ENCODE measurements at regions not wholly inside any gene's neighbourhood (a gene's known extent, or its start where the extent isn't known, plus 50 kb on each side); places are given as distances from the start of the nearest gene placed in this dataset.

DNA sequence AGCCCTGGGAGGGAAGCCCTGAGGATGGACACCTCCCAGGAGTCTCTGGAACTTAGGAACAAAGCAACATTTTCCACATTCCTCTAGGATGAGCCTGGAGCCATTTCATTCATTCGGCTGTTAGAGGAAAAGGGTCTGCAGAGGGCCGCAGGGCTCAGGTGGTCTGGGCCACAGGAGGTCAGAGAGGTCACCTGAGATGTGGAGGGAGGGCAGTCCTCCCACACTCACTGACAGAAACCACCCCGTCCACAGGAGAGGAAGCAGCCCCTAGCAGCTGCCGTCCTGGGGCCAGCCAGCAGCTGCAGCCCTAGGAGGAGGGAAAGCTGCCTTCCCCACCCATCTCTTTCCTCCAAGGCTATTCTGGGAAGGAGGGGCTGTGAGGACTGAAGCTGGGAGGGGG, 207.0 kb downstream of the CDC5L start:
- Mint-ChIP-seq H3K4me3 (ENCODE audit: unreplicated experiment) (no peak overlapping the region), H3K27ac (ENCODE audit: unreplicated experiment) (no peak overlapping the region), H3K27me3 (ENCODE audit: insufficient read depth, unreplicated experiment) (peaks cover 3% of the 10 kb centered on the region), H3K9me3 (ENCODE audit: unreplicated experiment) (no peaks in the 10 kb centered on the region), H3K36me3 (ENCODE audit: insufficient read depth, unreplicated experiment) (no peaks in the 10 kb centered on the region), H3K4me1 (ENCODE audit: low read depth, unreplicated experiment) (peaks cover 6% of the 10 kb centered on the region)
- CTCF ChIA-PET, result interaction anchor here (0.6 kb wide), 1 partner anchor 411 kb away, joined by 3 read pairs; no protein-coding TSS in a partner anchor
- Histone ChIP-seq H3K27me3 (replicated peaks; ENCODE audit: control insufficient read depth, insufficient read depth, low read length) (no peaks in the 10 kb centered on the region), H3K4me1 (no peaks in the 10 kb centered on the region), H3K4me3 (ENCODE audit: low read depth, low read length) (no peak overlapping the region), H3K36me3 (ENCODE audit: control insufficient read depth, insufficient read depth, low read length) (no peaks in the 10 kb centered on the region), H3K9me3 (no peaks in the 10 kb centered on the region)
- POLR2A ChIA-PET, result no interaction called here
- no TSS peak for BruUV-seq (replicated peaks)
- intact Hi-C loops (cut with micrococcal nuclease; ENCODE audit: unreplicated experiment), result no loop called here
- DNase-seq, result no peak
- TF ChIP-seq CTCF (IDR thresholded peaks at IDR 0.05; ENCODE audit: insufficient read depth in 1 of 2, low read depth in 1 of 2, low read length in 1 of 2, severe bottlenecking in 1 of 2, unreplicated experiment in 1 of 2), result no peak

DNA sequence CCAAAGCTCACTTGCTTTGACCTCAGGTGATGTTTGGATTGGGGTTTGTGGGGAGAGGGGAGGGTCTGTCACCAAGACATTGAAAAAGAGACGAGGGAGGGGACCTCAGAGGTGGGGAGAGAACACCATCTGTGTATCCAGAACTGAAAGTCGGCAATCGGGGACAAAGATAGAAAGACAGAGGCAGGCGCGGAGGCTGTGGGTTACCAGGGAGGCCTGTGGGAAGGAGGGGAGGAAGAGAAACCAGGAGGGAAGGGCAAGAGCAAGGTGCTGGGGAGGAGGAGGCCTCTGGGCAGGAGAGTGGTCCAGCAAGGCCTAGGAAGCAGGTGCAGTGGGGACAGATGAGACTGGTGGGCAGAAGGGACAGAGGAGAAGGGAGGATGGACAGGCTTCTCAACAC, 211.2 kb downstream of the CDC5L start:
- ChIA-PET POLR2A (no interaction called here), CTCF (no interaction called here)
- H3K27me3 ChIP-seq (replicated peaks; ENCODE audit: control insufficient read depth, insufficient read depth, low read length), result no peaks in the 10 kb centered on the region
- no peak overlapping the region for H3K4me3 Mint-ChIP-seq (ENCODE audit: unreplicated experiment)
- intact Hi-C loops (cut with micrococcal nuclease; ENCODE audit: unreplicated experiment), result no loop called here
- no peak for DNase-seq
- no peak overlapping the region for H3K4me3 ChIP-seq (ENCODE audit: low read depth, low read length)
- BruUV-seq (replicated peaks), result no TSS peak
- no peak for TF ChIP-seq CTCF (IDR thresholded peaks at IDR 0.05; ENCODE audit: insufficient read depth in 1 of 2, low read depth in 1 of 2, low read length in 1 of 2, severe bottlenecking in 1 of 2, unreplicated experiment in 1 of 2)
- H3K27me3 Mint-ChIP-seq (ENCODE audit: insufficient read depth, unreplicated experiment), result peaks cover 7% of the 10 kb centered on the region
- no peak overlapping the region for H3K27ac Mint-ChIP-seq (ENCODE audit: unreplicated experiment)
- H3K9me3 Mint-ChIP-seq (ENCODE audit: unreplicated experiment), result no peaks in the 10 kb centered on the region
- peaks cover 2% of the 10 kb centered on the region for H3K4me1 Mint-ChIP-seq (ENCODE audit: low read depth, unreplicated experiment)
- no peaks in the 10 kb centered on the region for H3K36me3 Mint-ChIP-seq (ENCODE audit: insufficient read depth, unreplicated experiment)
- H3K9me3 ChIP-seq, result no peaks in the 10 kb centered on the region
- no peaks in the 10 kb centered on the region for H3K4me1 ChIP-seq
- H3K36me3 ChIP-seq (ENCODE audit: control insufficient read depth, insufficient read depth, low read length), result no peaks in the 10 kb centered on the region

DNA sequence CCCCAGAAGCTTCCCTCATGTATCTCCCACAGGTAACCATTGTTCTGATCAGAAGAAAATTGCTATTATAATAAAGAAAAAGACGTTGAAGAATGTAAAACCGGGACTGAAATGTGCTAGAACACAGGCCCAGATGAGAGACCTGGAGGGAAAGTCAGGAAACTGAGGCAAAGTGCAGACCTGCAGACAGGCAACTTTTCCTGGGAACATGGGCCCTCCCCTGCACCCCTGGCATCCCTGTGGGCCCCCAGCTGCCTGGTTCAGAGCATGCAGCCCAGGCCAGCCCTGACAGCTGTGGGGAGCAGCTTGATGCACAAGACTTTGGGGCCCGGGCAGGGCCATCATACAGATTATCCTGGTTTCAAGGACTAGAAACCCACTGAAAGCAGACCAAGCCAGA, 212.2 kb downstream of the CDC5L start:
- no peaks in the 10 kb centered on the region for H3K4me1 ChIP-seq
- no peak overlapping the region for H3K4me3 Mint-ChIP-seq (ENCODE audit: unreplicated experiment)
- BruUV-seq (replicated peaks), result no TSS peak
- H3K27ac Mint-ChIP-seq (ENCODE audit: unreplicated experiment), result no peak overlapping the region
- intact Hi-C loops (cut with micrococcal nuclease; ENCODE audit: unreplicated experiment), result no loop called here
- H3K36me3 Mint-ChIP-seq (ENCODE audit: insufficient read depth, unreplicated experiment), result no peaks in the 10 kb centered on the region
- TF ChIP-seq CTCF (IDR thresholded peaks at IDR 0.05; ENCODE audit: insufficient read depth in 1 of 2, low read depth in 1 of 2, low read length in 1 of 2, severe bottlenecking in 1 of 2, unreplicated experiment in 1 of 2), result no peak
- no peak overlapping the region for H3K4me3 ChIP-seq (ENCODE audit: low read depth, low read length)
- no peaks in the 10 kb centered on the region for H3K4me1 Mint-ChIP-seq (ENCODE audit: low read depth, unreplicated experiment)
- CTCF ChIA-PET, result no interaction called here
- H3K9me3 Mint-ChIP-seq (ENCODE audit: unreplicated experiment), result no peaks in the 10 kb centered on the region
- no peak for DNase-seq
- POLR2A ChIA-PET, result no interaction called here
- no peaks in the 10 kb centered on the region for H3K36me3 ChIP-seq (ENCODE audit: control insufficient read depth, insufficient read depth, low read length)
- H3K9me3 ChIP-seq, result no peaks in the 10 kb centered on the region
- H3K27me3 ChIP-seq (replicated peaks; ENCODE audit: control insufficient read depth, insufficient read depth, low read length), result no peaks in the 10 kb centered on the region
- H3K27me3 Mint-ChIP-seq (ENCODE audit: insufficient read depth, unreplicated experiment), result peaks cover 7% of the 10 kb centered on the region
